ENCODE measurements at regions not wholly inside any gene's neighbourhood (a gene's known extent, or its start where the extent isn't known, plus 50 kb on each side); places are given as distances from the start of the nearest gene placed in this dataset.

DNA sequence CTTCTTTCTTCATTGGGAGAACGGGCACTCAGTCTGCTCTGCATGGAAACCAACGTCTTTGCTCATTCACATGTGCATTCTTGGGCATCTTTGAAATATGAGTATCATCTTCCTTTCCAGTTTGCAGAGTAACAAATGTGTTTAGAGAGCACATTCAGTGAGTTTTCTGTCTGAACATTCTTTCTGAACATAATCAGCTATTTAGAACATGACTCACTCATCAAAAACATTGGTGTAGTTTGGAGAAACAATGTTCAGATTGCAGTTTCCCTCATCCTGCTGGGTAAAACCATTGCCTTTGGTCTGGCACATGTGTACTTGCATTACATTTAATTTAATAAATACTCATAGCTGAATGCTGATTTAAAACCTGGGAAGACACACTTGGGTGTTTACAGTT, 81.5 kb upstream of the F9 start:
- no peaks in the 10 kb centered on the region for H3K36me3 ChIP-seq (ENCODE audit: control insufficient read depth in 1 of 2, insufficient read depth in 2 of 2, low read length in 2 of 2)
- DNase-seq (ENCODE audit: low read depth, low spot score) (no peak), ATAC-seq (no peak)
- H3K4me3 ChIP-seq (replicated peaks in 1 of 2; ENCODE audit: low read depth in 1 of 2, low read length in 2 of 2) = no peak overlapping the region
- POLR2A ChIA-PET = no interaction called here
- no TSS peak for BruUV-seq (replicated peaks)
- intact Hi-C loops (cut with micrococcal nuclease) = no loop called here
- H3K79me2 ChIP-seq (ENCODE audit: insufficient read depth, low read length) = no peaks in the 10 kb centered on the region
- H3K27ac ChIP-seq (ENCODE audit: low read depth, low read length) = no peak overlapping the region
- H2AFZ ChIP-seq (ENCODE audit: low read depth, low read length, poor library complexity, severe bottlenecking) = no peak overlapping the region
- H4K20me1 ChIP-seq (ENCODE audit: insufficient read depth) = no peaks in the 10 kb centered on the region
- H3K9me2 ChIP-seq (ENCODE audit: insufficient read depth) = no peaks in the 10 kb centered on the region
- no peaks in the 10 kb centered on the region for H3K27me3 ChIP-seq (ENCODE audit: insufficient read depth, low read length)
- RAD21 ChIA-PET (ENCODE audit: low non-redundant PET in 1 of 2, low total read pairs in 2 of 2, uncharacterized antibody in 2 of 2, unreplicated experiment in 2 of 2) = no interaction called here
- CTCF ChIA-PET = no interaction called here
- no peaks in the 10 kb centered on the region for H3K9me3 ChIP-seq (ENCODE audit: control insufficient read depth in 1 of 2, insufficient read depth in 1 of 2, low read depth in 1 of 2, low read length in 2 of 2)
- no peaks in the 10 kb centered on the region for H3K4me1 ChIP-seq (ENCODE audit: control insufficient read depth in 1 of 2, insufficient read depth in 2 of 2, low read length in 2 of 2)
- TF ChIP-seq, protein P1, sequence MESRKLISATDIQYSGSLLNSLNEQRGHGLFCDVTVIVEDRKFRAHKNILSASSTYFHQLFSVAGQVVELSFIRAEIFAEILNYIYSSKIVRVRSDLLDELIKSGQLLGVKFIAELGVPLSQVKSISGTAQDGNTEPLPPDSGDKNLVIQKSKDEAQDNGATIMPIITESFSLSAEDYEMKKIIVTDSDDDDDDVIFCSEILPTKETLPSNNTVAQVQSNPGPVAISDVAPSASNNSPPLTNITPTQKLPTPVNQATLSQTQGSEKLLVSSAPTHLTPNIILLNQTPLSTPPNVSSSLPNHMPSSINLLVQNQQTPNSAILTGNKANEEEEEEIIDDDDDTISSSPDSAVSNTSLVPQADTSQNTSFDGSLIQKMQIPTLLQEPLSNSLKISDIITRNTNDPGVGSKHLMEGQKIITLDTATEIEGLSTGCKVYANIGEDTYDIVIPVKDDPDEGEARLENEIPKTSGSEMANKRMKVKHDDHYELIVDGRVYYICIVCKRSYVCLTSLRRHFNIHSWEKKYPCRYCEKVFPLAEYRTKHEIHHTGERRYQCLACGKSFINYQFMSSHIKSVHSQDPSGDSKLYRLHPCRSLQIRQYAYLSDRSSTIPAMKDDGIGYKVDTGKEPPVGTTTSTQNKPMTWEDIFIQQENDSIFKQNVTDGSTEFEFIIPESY (IDR thresholded peaks at IDR 0.05; ENCODE audit: extremely low read depth, insufficient replicate concordance, low read length) = no peak
- TF ChIP-seq EGR1 (IDR thresholded peaks at IDR 0.05; ENCODE audit: low read depth) (no peak), SRF (IDR thresholded peaks at IDR 0.05; ENCODE audit: low read depth) (no peak), ELF1 (IDR thresholded peaks at IDR 0.05; ENCODE audit: borderline replicate concordance, low read depth) (no peak), REST (IDR thresholded peaks at IDR 0.05; ENCODE audit: low read depth) (no peak), ZNF274 (IDR thresholded peaks at IDR 0.05; ENCODE audit: low read depth, low read length) (no peak), CBX3 (IDR thresholded peaks at IDR 0.05; ENCODE audit: low read depth) (no peak), RAD21 (IDR thresholded peaks at IDR 0.05; ENCODE audit: low read depth) (no peak), SP1 (IDR thresholded peaks at IDR 0.05; ENCODE audit: low read depth) (no peak), CEBPB (IDR thresholded peaks at IDR 0.05; ENCODE audit: low read depth) (no peak), ZFX (IDR thresholded peaks at IDR 0.05) (no peak), JUND (IDR thresholded peaks at IDR 0.05) (no peak), EZH2phosphoT487 (IDR thresholded peaks at IDR 0.05; ENCODE audit: borderline replicate concordance) (no peak), TCF7L2 (IDR thresholded peaks at IDR 0.05; ENCODE audit: borderline replicate concordance, extremely low read depth, insufficient read depth, insufficient read length) (no peak), POLR2AphosphoS5 (IDR thresholded peaks at IDR 0.05; ENCODE audit: low read depth, low read length) (no peak)
- TF ChIP-seq, protein P2, sequence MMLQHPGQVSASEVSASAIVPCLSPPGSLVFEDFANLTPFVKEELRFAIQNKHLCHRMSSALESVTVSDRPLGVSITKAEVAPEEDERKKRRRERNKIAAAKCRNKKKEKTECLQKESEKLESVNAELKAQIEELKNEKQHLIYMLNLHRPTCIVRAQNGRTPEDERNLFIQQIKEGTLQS (IDR thresholded peaks at IDR 0.05) = no peak
- TF ChIP-seq, protein P3, sequence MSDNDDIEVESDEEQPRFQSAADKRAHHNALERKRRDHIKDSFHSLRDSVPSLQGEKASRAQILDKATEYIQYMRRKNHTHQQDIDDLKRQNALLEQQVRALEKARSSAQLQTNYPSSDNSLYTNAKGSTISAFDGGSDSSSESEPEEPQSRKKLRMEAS (IDR thresholded peaks at IDR 0.05) = no peak
- TF ChIP-seq, protein P4, sequence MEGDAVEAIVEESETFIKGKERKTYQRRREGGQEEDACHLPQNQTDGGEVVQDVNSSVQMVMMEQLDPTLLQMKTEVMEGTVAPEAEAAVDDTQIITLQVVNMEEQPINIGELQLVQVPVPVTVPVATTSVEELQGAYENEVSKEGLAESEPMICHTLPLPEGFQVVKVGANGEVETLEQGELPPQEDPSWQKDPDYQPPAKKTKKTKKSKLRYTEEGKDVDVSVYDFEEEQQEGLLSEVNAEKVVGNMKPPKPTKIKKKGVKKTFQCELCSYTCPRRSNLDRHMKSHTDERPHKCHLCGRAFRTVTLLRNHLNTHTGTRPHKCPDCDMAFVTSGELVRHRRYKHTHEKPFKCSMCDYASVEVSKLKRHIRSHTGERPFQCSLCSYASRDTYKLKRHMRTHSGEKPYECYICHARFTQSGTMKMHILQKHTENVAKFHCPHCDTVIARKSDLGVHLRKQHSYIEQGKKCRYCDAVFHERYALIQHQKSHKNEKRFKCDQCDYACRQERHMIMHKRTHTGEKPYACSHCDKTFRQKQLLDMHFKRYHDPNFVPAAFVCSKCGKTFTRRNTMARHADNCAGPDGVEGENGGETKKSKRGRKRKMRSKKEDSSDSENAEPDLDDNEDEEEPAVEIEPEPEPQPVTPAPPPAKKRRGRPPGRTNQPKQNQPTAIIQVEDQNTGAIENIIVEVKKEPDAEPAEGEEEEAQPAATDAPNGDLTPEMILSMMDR (IDR thresholded peaks at IDR 0.05 in 2 of 3, conservative IDR thresholded peaks at IDR 0.05 in 1 of 3; ENCODE audit: borderline replicate concordance in 1 of 3, insufficient read depth in 1 of 3, low read depth in 2 of 3, low read length in 2 of 3) = no peak
- no peak overlapping the region for H3K9ac ChIP-seq (ENCODE audit: low read length)
- H3K4me2 ChIP-seq (ENCODE audit: low read length) = no peak overlapping the region

Data from HCT116 (cell line).